GM12873 (cell line): ENCODE measurements at regions not wholly inside any gene's neighbourhood (a gene's known extent, or its start where the extent isn't known, plus 50 kb on each side); places are given as distances from the start of the nearest gene placed in this dataset.

Experiments used
- CTCF ChIP-seq: IDR thresholded peaks from 2 replicates; pipeline ENCODE4 v1.5.1; 2012; ENCODE audit warnings: low read depth, mild to moderate bottlenecking, moderate library complexity, low read length, control low read depth; ENCODE audit not compliant: insufficient read depth; ENCODE audit errors: missing control alignments

DNA sequence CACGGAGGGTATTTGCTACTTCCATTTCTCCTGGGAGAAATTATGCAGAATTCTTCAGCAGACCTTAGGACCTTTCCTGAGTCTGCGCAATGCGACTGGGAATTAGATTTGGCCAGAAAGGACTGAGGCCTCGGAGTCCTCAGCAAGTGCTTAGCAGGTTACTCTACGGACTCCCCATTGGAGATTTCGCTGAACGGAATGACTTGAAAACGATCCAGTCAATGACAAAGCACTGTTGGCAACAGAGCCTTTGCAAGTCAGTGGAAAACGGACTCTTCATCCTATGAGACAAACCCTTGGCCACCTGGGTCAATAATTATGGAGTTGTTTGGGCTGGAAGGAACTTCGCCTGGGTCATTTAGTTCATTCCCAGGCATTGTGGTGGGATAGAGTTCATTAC lies 107.4 kb downstream of the FAM204A start:
- TF ChIP-seq CTCF, result no peak

- TF ChIP-seq CTCF, result no peak
Measured at GRCh38 chr10:118220346-118220850, 121.7 kb downstream of the FAM204A start.

GRCh38 chr10:118218562-118218961 lies 123.6 kb downstream of the FAM204A start:
- no peak for TF ChIP-seq CTCF

DNA sequence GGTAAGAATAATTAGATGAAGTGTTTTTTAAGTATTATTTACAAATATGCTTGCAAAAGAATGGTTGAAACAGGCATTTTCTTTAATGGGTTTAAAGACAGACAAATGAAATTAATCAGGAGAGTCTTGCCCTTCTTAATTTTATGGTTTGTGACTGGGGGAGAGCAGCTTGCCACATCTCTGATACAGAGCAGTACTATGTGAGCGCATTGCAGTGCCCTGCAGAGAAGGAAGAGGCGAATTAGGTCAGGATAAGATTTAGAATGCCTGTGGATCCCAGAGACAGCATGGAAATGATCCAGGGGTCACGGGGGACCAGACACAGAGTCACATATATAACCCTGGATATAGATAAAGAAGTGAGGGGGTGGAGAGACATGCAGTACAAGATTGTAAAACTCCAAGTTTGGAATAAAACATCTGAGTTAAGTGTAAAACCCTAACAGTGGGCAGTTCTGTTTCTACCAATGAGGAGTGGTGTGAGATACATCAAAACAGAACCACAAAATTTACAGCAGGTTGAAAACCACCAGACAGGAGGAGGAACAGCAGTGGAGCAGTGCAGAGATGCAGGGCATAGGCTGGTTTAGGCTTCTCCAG lies 125.5 kb downstream of the FAM204A start:
- no peak for TF ChIP-seq CTCF

- TF ChIP-seq CTCF, result no peak
Measured at GRCh38 chr10:118216020-118216419, 126.1 kb downstream of the FAM204A start.

- no peak for TF ChIP-seq CTCF
Measured at GRCh38 chr10:118214776-118215175, 127.3 kb downstream of the FAM204A start.

- TF ChIP-seq CTCF, result no peak
Measured at GRCh38 chr10:118213436-118213835, 128.7 kb downstream of the FAM204A start.
